H9 (cell line): ENCODE measurements at regions not wholly inside any gene's neighbourhood (a gene's known extent, or its start where the extent isn't known, plus 50 kb on each side); places are given as distances from the start of the nearest gene placed in this dataset.

Source experiments
- DNase-seq: peaks from one replicate; pipeline ENCODE4 v3.0.0-alpha.2; 2017
- H2AFZ ChIP-seq: one replicate; pipeline ENCODE4 v1.6.1; 2013; ENCODE audit warnings: mild to moderate bottlenecking, low read length, control low read depth, moderate library complexity
- H2AK5ac ChIP-seq: 2 replicates; pipeline ENCODE4 v1.6.1; 2013; ENCODE audit warnings: low read length, control low read depth, mixed read lengths; ENCODE audit not compliant: insufficient read length
- H2BK120ac ChIP-seq: one replicate; pipeline ENCODE4 v1.6.1; 2013; ENCODE audit warnings: low read depth, mild to moderate bottlenecking, low read length, control low read depth, inconsistent platforms; ENCODE audit not compliant: poor library complexity, severe bottlenecking
- H2BK12ac ChIP-seq: 2 replicates; pipeline ENCODE4 v1.6.1; 2013; ENCODE audit warnings: low read length, control low read depth, mixed read lengths, low read depth; ENCODE audit not compliant: insufficient read length
- H2BK15ac ChIP-seq: 2 replicates; pipeline ENCODE4 v1.6.1; 2013; ENCODE audit warnings: low read depth, low read length, control low read depth
- H2BK20ac ChIP-seq: one replicate; pipeline ENCODE4 v1.6.1; 2013; ENCODE audit warnings: low read depth, mild to moderate bottlenecking, low read length, control low read depth, inconsistent platforms; ENCODE audit not compliant: poor library complexity, severe bottlenecking
- H2BK5ac ChIP-seq: 2 replicates; pipeline ENCODE4 v1.6.1; 2013; ENCODE audit warnings: low read length, control low read depth, mixed read lengths; ENCODE audit not compliant: insufficient read length
- H3K14ac ChIP-seq: 2 replicates; pipeline ENCODE4 v1.6.1; 2013; ENCODE audit warnings: low read length, control low read depth; ENCODE audit not compliant: insufficient read depth
- H3K18ac ChIP-seq: 2 replicates; pipeline ENCODE4 v1.6.1; 2013; ENCODE audit warnings: low read depth, mild to moderate bottlenecking, mixed read lengths, low read length, control low read depth; ENCODE audit not compliant: insufficient read length
- H3K23ac ChIP-seq: 2 replicates; pipeline ENCODE4 v1.6.1; 2013; ENCODE audit warnings: low read length, control low read depth, mixed read lengths, low read depth; ENCODE audit not compliant: insufficient read length
- H3K23me2 ChIP-seq: 2 replicates; pipeline ENCODE4 v1.6.1; 2013; ENCODE audit warnings: low read depth, mild to moderate bottlenecking, mixed read lengths, low read length, control low read depth; ENCODE audit not compliant: insufficient read length, poor library complexity, severe bottlenecking
- H3K27ac ChIP-seq: 2 replicates; pipeline ENCODE4 v1.5.1; 2013; ENCODE audit warnings: low read length, control low read depth, mixed read lengths, low read depth; ENCODE audit not compliant: insufficient read length
- H3K27me3 ChIP-seq: 2 replicates; pipeline ENCODE4 v1.6.1; 2013; ENCODE audit warnings: low read length, control low read depth, inconsistent platforms; ENCODE audit not compliant: insufficient read depth
- H3K4ac ChIP-seq: 2 replicates; pipeline ENCODE4 v1.6.1; 2013; ENCODE audit warnings: low read depth, mild to moderate bottlenecking, control low read depth, inconsistent platforms, low read length, moderate library complexity
- H3K4me1 ChIP-seq: 2 replicates; pipeline ENCODE4 v1.6.1; 2013; ENCODE audit warnings: low read length, control low read depth, inconsistent platforms; ENCODE audit not compliant: insufficient read depth
- H3K4me2 ChIP-seq: 2 replicates; pipeline ENCODE4 v1.6.1; 2013; ENCODE audit warnings: low read length, control low read depth, mixed read lengths; ENCODE audit not compliant: insufficient read length, insufficient read depth
- H3K56ac ChIP-seq: 2 replicates; pipeline ENCODE4 v1.6.1; 2013; ENCODE audit warnings: low read depth, mild to moderate bottlenecking, mixed read lengths, low read length, control low read depth; ENCODE audit not compliant: insufficient read length
- H3K79me1 ChIP-seq: 2 replicates; pipeline ENCODE4 v1.6.1; 2013; ENCODE audit warnings: low read depth, mild to moderate bottlenecking, moderate library complexity, low read length, control low read depth, inconsistent platforms; ENCODE audit not compliant: insufficient read depth, poor library complexity, severe bottlenecking
- H3K79me2 ChIP-seq: 2 replicates; pipeline ENCODE4 v1.6.1; 2013; ENCODE audit warnings: low read length, control low read depth, inconsistent platforms; ENCODE audit not compliant: insufficient read depth
- H3K9ac ChIP-seq: 2 replicates; pipeline ENCODE4 v1.6.1; 2013; ENCODE audit warnings: low read length, control low read depth, mixed read lengths; ENCODE audit not compliant: insufficient read length; ENCODE audit errors: extremely low read depth
- H3K9me3 ChIP-seq: one replicate; pipeline ENCODE4 v1.6.1; 2013; ENCODE audit warnings: low read depth, low read length, inconsistent platforms; ENCODE audit not compliant: control insufficient read depth
- H3T11ph ChIP-seq: one replicate; pipeline ENCODE4 v1.6.1; 2013; ENCODE audit warnings: mild to moderate bottlenecking, low read length, control low read depth, inconsistent platforms
- H4K20me1 ChIP-seq: one replicate; pipeline ENCODE4 v1.6.1; 2013; ENCODE audit not compliant: control insufficient read depth, insufficient read length, insufficient read depth
- H4K5ac ChIP-seq: 2 replicates; pipeline ENCODE4 v1.6.1; 2013; ENCODE audit warnings: low read depth, mild to moderate bottlenecking, mixed read lengths, low read length, control low read depth; ENCODE audit not compliant: insufficient read length
- H4K8ac ChIP-seq: replicated peaks from 2 replicates; pipeline ENCODE4 v1.6.1; 2013; ENCODE audit warnings: low read length, control low read depth, mixed read lengths, low read depth; ENCODE audit not compliant: insufficient read length
- H4K91ac ChIP-seq: 2 replicates; pipeline ENCODE4 v1.6.1; 2013; ENCODE audit warnings: low read depth, mild to moderate bottlenecking, moderate library complexity, mixed read lengths, low read length, control low read depth; ENCODE audit not compliant: insufficient read length
- H3K27ac Mint-ChIP-seq, 3 experiments: 2 replicates in 2 of 3; 3 replicates in 1 of 3; pipeline ENCODE4 v1.8.0; 2020 to 2021; ENCODE audit warnings: mixed read lengths in 3 of 3, mild to moderate bottlenecking in 1 of 3, moderate library complexity in 1 of 3
- H3K27me3 Mint-ChIP-seq: 2 replicates; pipeline ENCODE4 v1.8.0; 2021; ENCODE audit warnings: low read depth, mild to moderate bottlenecking, moderate library complexity, mixed read lengths
- H3K36me3 Mint-ChIP-seq, 3 experiments: 2 replicates in 2 of 3; 3 replicates in 1 of 3; pipeline ENCODE4 v1.8.0; 2020 to 2021; ENCODE audit warnings: low read depth in 3 of 3, mixed read lengths in 3 of 3; ENCODE audit not compliant: insufficient read depth in 1 of 3
- H3K4me1 Mint-ChIP-seq, 2 experiments: 2 replicates each; pipeline ENCODE4 v1.8.0; 2020; ENCODE audit warnings: mixed read lengths in 2 of 2
- H3K4me3 Mint-ChIP-seq, 2 experiments: 2 replicates in 1 of 2; 3 replicates in 1 of 2; pipeline ENCODE4 v1.8.0; 2020 to 2021; ENCODE audit warnings: mild to moderate bottlenecking in 2 of 2, mixed read lengths in 2 of 2, moderate library complexity in 1 of 2
- H3K9me3 Mint-ChIP-seq, 2 experiments: 2 replicates in 1 of 2; 3 replicates in 1 of 2; pipeline ENCODE4 v1.8.0; 2020; ENCODE audit warnings: mild to moderate bottlenecking in 2 of 2, mixed read lengths in 2 of 2, moderate library complexity in 1 of 2
- CTCF ChIP-seq: fragments of 200-600 bp; sonication (generic); conservative IDR thresholded peaks from 3 replicates; pipeline ENCODE4 v1.8.0; 2021; ENCODE audit warnings: antibody characterized with exemption, mild to moderate bottlenecking
- WGBS: extraction: QIAGEN DNeasy Blood & Tissue Kit; methylation state at CpG from one replicate; pipeline ENCODE4 v1.1.7; 2013; ENCODE audit warnings: missing lambda C conversion rate, low lambda C conversion rate, mixed read lengths; ENCODE audit not compliant: insufficient read length; ENCODE audit errors: extremely low coverage; 5-methylcytosine and 5-hydroxymethylcytosine counted together

GRCh38 chr11:109729761-109730160, 307.8 kb downstream of the C11orf87 start:
- Mint-ChIP-seq H3K27ac (no peak overlapping the region), H3K4me1 (no peaks in the 10 kb centered on the region; a peak in 1 of 4 replicates), H3K36me3 (no peaks in the 10 kb centered on the region), H3K9me3 (no peaks in the 10 kb centered on the region), H3K27me3 (no peaks in the 10 kb centered on the region), H3K4me3 (no peak overlapping the region)
- H2BK15ac ChIP-seq, result no peak overlapping the region
- no peak overlapping the region for H2BK20ac ChIP-seq
- H3K9me3 ChIP-seq, result no peaks in the 10 kb centered on the region
- no peak overlapping the region for H3K4ac ChIP-seq
- H3K18ac ChIP-seq, result no peak overlapping the region
- no peak overlapping the region for H4K91ac ChIP-seq
- no peak overlapping the region for H3K9ac ChIP-seq
- H3K14ac ChIP-seq, result no peak overlapping the region
- no peak overlapping the region for H2AFZ ChIP-seq
- no peaks in the 10 kb centered on the region for H3K23me2 ChIP-seq
- no peak overlapping the region for H3K27ac ChIP-seq
- no peak overlapping the region for H3K23ac ChIP-seq
- H2BK5ac ChIP-seq, result no peak overlapping the region
- H4K5ac ChIP-seq, result no peak overlapping the region
- no peaks in the 10 kb centered on the region for H3K79me1 ChIP-seq
- DNase-seq, result no peak
- no peak overlapping the region for H2BK120ac ChIP-seq
- no peaks in the 10 kb centered on the region; the same call in 1 of the 2 replicates for H3K4me1 ChIP-seq
- no peak overlapping the region for H3T11ph ChIP-seq
- no peak overlapping the region for H4K8ac ChIP-seq
- no peak overlapping the region for H3K4me2 ChIP-seq
- no peaks in the 10 kb centered on the region for H4K20me1 ChIP-seq
- H3K27me3 ChIP-seq, result no peaks in the 10 kb centered on the region
- H3K56ac ChIP-seq, result no peak overlapping the region
- no peak for TF ChIP-seq CTCF
- H2BK12ac ChIP-seq, result no peak overlapping the region
- no CpG with 5 or more reads among the region's 4 CpGs for WGBS
- H3K79me2 ChIP-seq, result no peaks in the 10 kb centered on the region
- no peak overlapping the region for H2AK5ac ChIP-seq
